ENCODE measurements at regions not wholly inside any gene's neighbourhood (a gene's known extent, or its start where the extent isn't known, plus 50 kb on each side); places are given as distances from the start of the nearest gene placed in this dataset.
"Not testable (repeated sequence)": the region's sequence is repeated elsewhere in the genome, so short reads cannot be mapped to it uniquely, and the experiment has no call there.

GRCh38 chr9:103188781-103189350 lies 193.7 kb downstream of the CYLC2 start:
- no peaks in the 10 kb centered on the region for H3F3A ChIP-seq (ENCODE audit: insufficient read depth, low read length)
- no peaks in the 10 kb centered on the region for H3K79me2 ChIP-seq (ENCODE audit: insufficient read depth, low read length)
- no peak overlapping the region for H3K4me3 ChIP-seq (ENCODE audit: low read depth, low read length, poor library complexity, severe bottlenecking)
- H3K9ac ChIP-seq (ENCODE audit: low read length): no peak overlapping the region
- no peak for TF ChIP-seq CTCF (IDR thresholded peaks at IDR 0.05; ENCODE audit: low read length)
- TF ChIP-seq EZH2 (IDR thresholded peaks at IDR 0.05; ENCODE audit: borderline replicate concordance, low read length): no peak
- no peaks in the 10 kb centered on the region for H4K20me1 ChIP-seq (ENCODE audit: insufficient read depth, low read length)
- H3K4me2 ChIP-seq (ENCODE audit: low read length): no peak overlapping the region
- no peaks in the 10 kb centered on the region for H3K4me1 ChIP-seq (ENCODE audit: insufficient read depth, low read length, severe bottlenecking)
- H3K9me3 ChIP-seq (ENCODE audit: low read length): no peaks in the 10 kb centered on the region
- H3K27me3 ChIP-seq (ENCODE audit: insufficient read depth, low read length): no peaks in the 10 kb centered on the region
- H3K36me3 ChIP-seq (ENCODE audit: insufficient read depth, low read length): no peaks in the 10 kb centered on the region
- H3K27ac ChIP-seq (ENCODE audit: low read depth, low read length, poor library complexity, severe bottlenecking): no peak overlapping the region
- no peaks in the 10 kb centered on the region for H3K9me2 ChIP-seq (ENCODE audit: low read depth, low read length)
- H2AFZ ChIP-seq (ENCODE audit: low read length): no peak overlapping the region

- Histone ChIP-seq H3K9me3 (ENCODE audit: low read length) (no peaks in the 10 kb centered on the region), H2AFZ (ENCODE audit: low read length) (no peak overlapping the region), H3K4me2 (ENCODE audit: low read length) (no peak overlapping the region), H3K27ac (ENCODE audit: low read depth, low read length, poor library complexity, severe bottlenecking) (no peak overlapping the region), H3K27me3 (ENCODE audit: insufficient read depth, low read length) (no peaks in the 10 kb centered on the region), H3K79me2 (ENCODE audit: insufficient read depth, low read length) (no peaks in the 10 kb centered on the region), H3K9ac (ENCODE audit: low read length) (no peak overlapping the region), H4K20me1 (ENCODE audit: insufficient read depth, low read length) (no peaks in the 10 kb centered on the region), H3K9me2 (ENCODE audit: low read depth, low read length) (no peaks in the 10 kb centered on the region), H3K4me1 (ENCODE audit: insufficient read depth, low read length, severe bottlenecking) (no peaks in the 10 kb centered on the region), H3F3A (ENCODE audit: insufficient read depth, low read length) (no peaks in the 10 kb centered on the region), H3K4me3 (ENCODE audit: low read depth, low read length, poor library complexity, severe bottlenecking) (no peak overlapping the region), H3K36me3 (ENCODE audit: insufficient read depth, low read length) (no peaks in the 10 kb centered on the region)
- TF ChIP-seq CTCF (IDR thresholded peaks at IDR 0.05; ENCODE audit: low read length) (no peak), EZH2 (IDR thresholded peaks at IDR 0.05; ENCODE audit: borderline replicate concordance, low read length) (no peak)
These were observed 198.9 kb downstream of the CYLC2 start for GRCh38 chr9:103193992-103194391.

GRCh38 chr9:103203172-103203571 lies 208.0 kb downstream of the CYLC2 start:
- no peaks in the 10 kb centered on the region for H3K79me2 ChIP-seq (ENCODE audit: insufficient read depth, low read length)
- TF ChIP-seq EZH2 (IDR thresholded peaks at IDR 0.05; ENCODE audit: borderline replicate concordance, low read length) (no peak), CTCF (IDR thresholded peaks at IDR 0.05; ENCODE audit: low read length) (no peak)
- no peaks in the 10 kb centered on the region for H3K9me2 ChIP-seq (ENCODE audit: low read depth, low read length)
- no peak overlapping the region for H3K9ac ChIP-seq (ENCODE audit: low read length)
- no peaks in the 10 kb centered on the region for H3F3A ChIP-seq (ENCODE audit: insufficient read depth, low read length)
- H3K4me2 ChIP-seq (ENCODE audit: low read length): no peak overlapping the region
- H3K36me3 ChIP-seq (ENCODE audit: insufficient read depth, low read length): no peaks in the 10 kb centered on the region
- H3K4me1 ChIP-seq (ENCODE audit: insufficient read depth, low read length, severe bottlenecking): no peaks in the 10 kb centered on the region
- H3K9me3 ChIP-seq (ENCODE audit: low read length): no peaks in the 10 kb centered on the region
- H3K27me3 ChIP-seq (ENCODE audit: insufficient read depth, low read length): no peaks in the 10 kb centered on the region
- no peaks in the 10 kb centered on the region for H4K20me1 ChIP-seq (ENCODE audit: insufficient read depth, low read length)
- H3K27ac ChIP-seq (ENCODE audit: low read depth, low read length, poor library complexity, severe bottlenecking): no peak overlapping the region
- H3K4me3 ChIP-seq (ENCODE audit: low read depth, low read length, poor library complexity, severe bottlenecking): no peak overlapping the region
- H2AFZ ChIP-seq (ENCODE audit: low read length): no peak overlapping the region

GRCh38 chr9:103205881-103206585 lies 210.9 kb downstream of the CYLC2 start:
- not testable (repeated sequence) for H3K4me1 ChIP-seq (ENCODE audit: insufficient read depth, low read length, severe bottlenecking); H2AFZ ChIP-seq (ENCODE audit: low read length); H3K27me3 ChIP-seq (ENCODE audit: insufficient read depth, low read length); H3K4me2 ChIP-seq (ENCODE audit: low read length); H3K9me3 ChIP-seq (ENCODE audit: low read length); H3F3A ChIP-seq (ENCODE audit: insufficient read depth, low read length); H3K4me3 ChIP-seq (ENCODE audit: low read depth, low read length, poor library complexity, severe bottlenecking); H3K9ac ChIP-seq (ENCODE audit: low read length); H3K36me3 ChIP-seq (ENCODE audit: insufficient read depth, low read length); H3K27ac ChIP-seq (ENCODE audit: low read depth, low read length, poor library complexity, severe bottlenecking); H3K9me2 ChIP-seq (ENCODE audit: low read depth, low read length); H4K20me1 ChIP-seq (ENCODE audit: insufficient read depth, low read length); H3K79me2 ChIP-seq (ENCODE audit: insufficient read depth, low read length)
